Activated CD4-positive, alpha-beta memory T cell treated with anti-CD3 and anti-CD28 coated beads, Interleukin-2, amount 10 ng/mL, durations not matched to agents 7 days and 5 days (primary cell): ENCODE measurements at regions not wholly inside any gene's neighbourhood (a gene's known extent, or its start where the extent isn't known, plus 50 kb on each side); places are given as distances from the start of the nearest gene placed in this dataset.

Source experiments
- CTCF ChIA-PET: fragments of 350-600 bp; sonication (Branson Sonifier 250); formaldehyde crosslinking; loops from one replicate; lab custom pipeline; 2021; ENCODE audit warnings: antibody characterized with exemption, inconsistent platforms; lab: Charles Lee
- POLR2A ChIA-PET: fragments of 350-600 bp; sonication (Branson Sonifier 250); formaldehyde crosslinking; loops from one replicate; lab custom pipeline; 2021; ENCODE audit warnings: antibody characterized with exemption; lab: Charles Lee
- DNase-seq: peaks from one replicate; pipeline ENCODE4 v3.0.0-alpha.2; 2020
- H3K27ac Mint-ChIP-seq: one replicate; pipeline ENCODE4 v1.8.0; 2021; ENCODE audit warnings: mild to moderate bottlenecking, mixed read lengths
- H3K27me3 Mint-ChIP-seq: one replicate; pipeline ENCODE4 v1.8.0; 2021; ENCODE audit warnings: mixed read lengths
- H3K36me3 Mint-ChIP-seq: one replicate; pipeline ENCODE4 v1.8.0; 2021; ENCODE audit warnings: low read depth, mixed read lengths
- H3K4me1 Mint-ChIP-seq: one replicate; pipeline ENCODE4 v1.8.0; 2021; ENCODE audit warnings: mixed read lengths
- H3K4me3 Mint-ChIP-seq: one replicate; pipeline ENCODE4 v1.8.0; 2021; ENCODE audit warnings: mild to moderate bottlenecking, mixed read lengths
- H3K9me3 Mint-ChIP-seq: one replicate; pipeline ENCODE4 v1.8.0; 2021; ENCODE audit warnings: mixed read lengths

DNA sequence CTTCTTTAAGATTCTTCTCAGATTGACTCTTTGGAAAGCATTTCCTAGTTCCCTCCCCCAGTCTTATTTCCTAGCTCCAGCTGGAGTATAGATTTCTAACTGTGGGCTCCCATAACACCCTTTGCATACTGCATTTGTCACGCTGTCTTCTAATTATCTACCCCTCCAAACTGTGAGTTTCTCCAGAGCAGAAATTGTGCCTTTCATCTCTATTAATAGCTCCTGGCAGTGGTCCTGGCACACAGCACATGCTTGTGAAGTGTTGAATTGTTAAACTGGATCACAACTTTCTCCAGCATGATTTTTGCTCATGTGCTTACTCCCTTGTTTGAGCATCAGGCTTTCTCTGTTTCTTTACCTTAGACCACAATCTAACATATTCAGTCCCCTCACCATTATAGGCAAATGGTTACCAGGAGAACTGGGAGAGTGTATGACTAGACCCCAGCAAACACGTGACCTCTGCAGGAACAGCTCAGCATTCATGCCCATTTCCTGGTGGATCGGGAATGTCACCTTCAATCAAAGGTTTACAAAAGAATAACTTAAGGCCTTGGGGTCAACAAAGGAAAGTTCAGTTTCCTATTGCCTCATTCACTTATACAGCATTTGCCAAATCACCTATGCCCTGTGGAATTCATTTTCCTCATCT is 175.7 kb upstream of the TANK start:
- ChIA-PET POLR2A (no interaction called here), CTCF (no interaction called here)
- Mint-ChIP-seq H3K4me3 (no peak overlapping the region), H3K36me3 (no peaks in the 10 kb centered on the region), H3K4me1 (no peaks in the 10 kb centered on the region), H3K27me3 (peaks cover 6% of the 10 kb centered on the region), H3K9me3 (no peaks in the 10 kb centered on the region), H3K27ac (no peak overlapping the region)
- DNase-seq = no peak

DNA sequence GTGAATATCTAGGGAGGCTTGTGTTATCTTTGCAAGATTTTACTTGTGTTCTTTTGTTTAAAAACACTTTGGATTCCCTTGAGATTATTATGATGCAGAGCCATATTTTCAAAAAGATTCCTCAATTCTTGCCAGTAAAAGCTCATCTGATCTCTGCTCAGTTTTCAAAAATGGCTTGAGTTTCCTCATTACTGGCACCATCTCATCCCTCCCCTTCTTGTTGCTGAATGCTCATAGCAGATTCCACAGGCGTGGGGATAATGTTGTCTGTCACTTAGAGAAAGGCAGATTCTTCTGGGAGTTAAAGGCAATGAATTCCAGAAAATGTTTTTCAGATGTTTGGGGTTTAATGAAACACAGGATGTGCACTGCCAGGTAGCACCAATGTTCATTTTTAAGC is 170.4 kb upstream of the TANK start:
- no peaks in the 10 kb centered on the region for H3K9me3 Mint-ChIP-seq
- H3K27ac Mint-ChIP-seq = no peak overlapping the region
- POLR2A ChIA-PET = no interaction called here
- no peaks in the 10 kb centered on the region for H3K36me3 Mint-ChIP-seq
- no peaks in the 10 kb centered on the region for H3K27me3 Mint-ChIP-seq
- DNase-seq = no peak
- CTCF ChIA-PET = interaction anchor here (1.0 kb wide), 1 partner anchor 880 kb away, joined by 4 read pairs; no protein-coding TSS in a partner anchor
- H3K4me3 Mint-ChIP-seq = no peak overlapping the region
- peaks cover 7% of the 10 kb centered on the region for H3K4me1 Mint-ChIP-seq

DNA sequence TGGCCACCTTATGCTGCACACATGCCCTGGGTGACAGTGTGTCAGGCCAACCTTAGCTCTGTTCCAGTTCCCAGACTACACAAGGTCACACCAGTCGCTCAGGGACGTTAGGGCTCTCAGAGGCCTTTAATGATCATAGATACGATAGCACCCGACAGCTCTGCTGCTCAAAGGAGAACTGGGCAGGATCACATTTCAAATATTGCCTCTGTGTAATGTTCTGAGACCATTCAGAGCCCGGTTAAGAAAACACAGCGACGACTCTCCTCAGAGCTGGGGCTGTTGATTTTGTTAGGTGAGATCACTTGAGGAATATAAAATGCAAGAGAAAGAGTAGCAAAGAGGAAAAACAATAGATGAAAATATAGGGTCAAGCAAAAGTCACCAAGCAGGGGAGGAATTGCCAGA is 166.6 kb upstream of the TANK start:
- Mint-ChIP-seq H3K4me3 (no peak overlapping the region), H3K27ac (no peak overlapping the region), H3K4me1 (peaks cover 7% of the 10 kb centered on the region), H3K9me3 (no peaks in the 10 kb centered on the region), H3K27me3 (no peaks in the 10 kb centered on the region), H3K36me3 (no peaks in the 10 kb centered on the region)
- DNase-seq = no peak
- ChIA-PET POLR2A (no interaction called here), CTCF (interaction anchor here (0.6 to 5.0 kb wide), 25 partner anchors 11 to 971 kb away, joined by 3 to 37 read pairs (median 4); no protein-coding TSS in a partner anchor)

DNA sequence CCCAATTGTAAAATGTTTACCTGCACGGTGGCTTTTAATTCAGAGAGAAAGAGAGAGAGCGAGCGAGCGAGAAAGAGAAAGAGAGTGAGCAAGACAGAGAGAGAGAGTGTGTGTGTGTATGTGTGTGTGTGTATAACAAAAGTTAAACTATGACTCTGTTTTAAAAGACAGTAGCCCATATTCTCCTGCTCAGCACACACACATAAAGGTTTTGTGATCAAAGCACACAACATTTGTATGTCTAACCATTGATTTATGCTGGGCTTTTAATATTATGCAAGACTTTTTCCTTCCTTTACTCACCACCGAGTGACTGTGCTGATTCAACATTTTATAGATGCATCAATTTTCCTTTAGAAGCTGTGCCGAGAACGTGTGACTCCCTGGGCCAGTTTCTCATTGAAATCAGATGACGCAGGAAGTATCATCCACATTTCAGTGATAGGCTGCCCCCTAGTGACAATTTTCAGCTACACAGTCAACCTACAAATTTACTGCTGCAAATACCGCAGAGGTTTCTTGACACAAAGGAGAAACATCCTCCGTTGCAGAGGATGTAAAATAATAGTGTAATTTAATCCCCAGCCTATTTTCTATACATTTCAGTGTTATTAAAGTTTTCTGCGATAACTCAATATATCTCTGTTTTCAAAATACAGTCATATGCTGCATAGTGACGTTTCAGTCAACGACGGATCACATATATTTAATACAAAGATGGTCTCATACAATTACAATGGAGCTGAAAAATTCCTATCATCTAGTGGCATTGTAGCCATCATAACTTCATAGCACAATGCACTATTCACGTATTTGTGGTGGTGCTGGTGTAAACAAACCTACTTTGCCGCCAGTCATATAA is 165.9 kb upstream of the TANK start:
- CTCF ChIA-PET = interaction anchor here (0.6 to 5.0 kb wide), 30 partner anchors 9 to 972 kb away, joined by 3 to 37 read pairs (median 4); no protein-coding TSS in a partner anchor
- Mint-ChIP-seq H3K4me1 (peaks cover 7% of the 10 kb centered on the region), H3K36me3 (no peaks in the 10 kb centered on the region), H3K27ac (no peak overlapping the region), H3K4me3 (no peak overlapping the region), H3K27me3 (no peaks in the 10 kb centered on the region), H3K9me3 (no peaks in the 10 kb centered on the region)
- peak; percentile 71 for DNase-seq
- POLR2A ChIA-PET = interaction anchor here (0.9 to 1.0 kb wide), 2 partner anchors 601 to 885 kb away, joined by 3 read pairs; no protein-coding TSS in a partner anchor

DNA sequence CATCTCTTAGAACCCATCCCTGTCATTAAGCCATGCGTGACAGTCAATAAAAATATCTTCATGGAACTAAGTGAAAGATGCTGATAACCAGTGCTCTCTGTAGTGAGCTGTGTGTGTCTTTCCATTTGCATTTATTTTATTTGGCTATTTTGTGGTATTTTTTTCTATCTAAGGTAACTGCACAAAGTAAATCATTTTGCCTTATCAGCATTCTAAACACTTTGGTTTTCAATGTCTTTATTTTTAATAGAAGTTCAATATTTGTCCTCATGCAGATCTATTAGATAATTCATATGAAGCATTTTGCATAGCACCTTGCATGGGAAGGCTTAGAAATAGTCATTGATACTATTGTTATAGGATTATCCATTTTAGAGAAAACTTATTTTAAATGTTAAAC is 163.6 kb upstream of the TANK start:
- ChIA-PET CTCF (interaction anchor here (0.7 to 5.0 kb wide), 4 partner anchors 8 to 887 kb away, joined by 3 to 37 read pairs (median 22); no protein-coding TSS in a partner anchor), POLR2A (no interaction called here)
- DNase-seq = no peak
- no peaks in the 10 kb centered on the region for H3K9me3 Mint-ChIP-seq
- no peaks in the 10 kb centered on the region for H3K36me3 Mint-ChIP-seq
- H3K27me3 Mint-ChIP-seq = peaks cover 2% of the 10 kb centered on the region
- H3K27ac Mint-ChIP-seq = no peak overlapping the region
- H3K4me1 Mint-ChIP-seq = peaks cover 7% of the 10 kb centered on the region
- no peak overlapping the region for H3K4me3 Mint-ChIP-seq

DNA sequence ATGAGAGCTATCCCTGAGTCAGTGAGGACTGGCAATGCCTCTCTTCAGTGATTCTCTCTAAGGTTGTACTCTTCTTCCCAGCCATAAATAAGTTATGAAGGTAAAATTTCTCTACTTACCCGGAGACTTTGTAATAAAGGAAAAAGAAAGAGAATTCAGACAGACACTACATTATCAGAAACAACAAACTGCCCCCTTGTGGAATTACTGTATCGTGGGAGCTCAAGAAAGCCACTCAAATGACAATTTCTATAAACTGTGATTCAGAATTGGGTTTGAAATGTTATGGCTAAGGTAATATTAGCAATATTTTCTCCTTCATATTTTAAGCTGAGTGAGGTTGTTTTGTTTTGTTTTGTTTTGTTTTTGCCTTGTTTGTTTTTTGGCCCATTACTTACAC is 155.8 kb upstream of the TANK start:
- H3K36me3 Mint-ChIP-seq = no peaks in the 10 kb centered on the region
- H3K4me3 Mint-ChIP-seq = no peak overlapping the region
- H3K4me1 Mint-ChIP-seq = no peaks in the 10 kb centered on the region
- H3K27ac Mint-ChIP-seq = no peak overlapping the region
- ChIA-PET POLR2A (no interaction called here), CTCF (interaction anchor here (1.1 to 3.2 kb wide), 5 partner anchors 10 to 894 kb away, joined by 3 to 18 read pairs (median 8); no protein-coding TSS in a partner anchor)
- DNase-seq = no peak
- H3K27me3 Mint-ChIP-seq = peaks cover 20% of the 10 kb centered on the region
- H3K9me3 Mint-ChIP-seq = no peaks in the 10 kb centered on the region

DNA sequence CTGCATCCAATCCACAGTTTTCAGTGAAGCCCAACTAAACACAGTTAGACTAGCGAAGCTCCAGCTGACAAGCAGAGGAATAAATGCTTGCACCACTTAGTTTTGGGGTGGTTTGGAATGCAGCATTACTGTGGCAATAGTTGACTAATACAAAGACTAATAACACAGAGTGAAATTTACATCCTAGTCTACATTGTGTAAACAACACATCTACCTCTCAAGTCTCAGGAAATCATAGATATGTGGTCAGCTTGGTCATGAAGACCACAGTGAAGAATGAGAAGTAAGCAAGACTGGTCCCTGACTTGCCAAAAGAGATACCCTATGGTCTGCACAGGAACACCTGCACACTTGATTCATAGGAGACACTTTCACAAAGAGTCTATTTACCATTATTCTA is 155.1 kb upstream of the TANK start:
- Mint-ChIP-seq H3K9me3 (peaks cover 2% of the 10 kb centered on the region), H3K36me3 (no peaks in the 10 kb centered on the region), H3K27ac (no peak overlapping the region), H3K27me3 (peaks cover 20% of the 10 kb centered on the region), H3K4me3 (no peak overlapping the region), H3K4me1 (no peaks in the 10 kb centered on the region)
- CTCF ChIA-PET = interaction anchor here (1.2 to 3.2 kb wide), 4 partner anchors 10 to 680 kb away, joined by 3 to 18 read pairs (median 10); no protein-coding TSS in a partner anchor
- POLR2A ChIA-PET = no interaction called here
- no peak for DNase-seq

DNA sequence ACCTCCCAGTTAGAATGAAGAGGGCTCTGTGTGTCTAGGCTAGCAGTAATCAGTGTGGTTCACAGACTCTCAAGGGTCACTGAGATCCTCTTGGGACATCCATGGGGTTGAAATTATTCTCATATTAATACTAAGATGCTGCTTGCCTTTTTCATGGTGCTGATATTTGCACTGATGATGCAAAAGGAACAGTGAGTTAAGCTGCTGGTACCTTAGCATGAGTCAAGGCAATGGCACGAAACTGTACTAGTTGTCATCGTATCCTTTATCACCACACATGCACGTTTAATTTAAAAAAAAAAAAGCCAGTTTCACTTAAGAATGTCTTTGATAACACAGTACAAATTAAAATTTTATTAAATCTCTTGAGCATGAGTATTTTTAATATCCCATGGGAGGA is 151.9 kb upstream of the TANK start:
- H3K4me1 Mint-ChIP-seq = no peaks in the 10 kb centered on the region
- H3K27me3 Mint-ChIP-seq = peaks cover 23% of the 10 kb centered on the region
- no peak overlapping the region for H3K4me3 Mint-ChIP-seq
- POLR2A ChIA-PET = no interaction called here
- H3K9me3 Mint-ChIP-seq = peaks cover 2% of the 10 kb centered on the region
- no peak for DNase-seq
- peaks cover under 1% of the 10 kb centered on the region for H3K36me3 Mint-ChIP-seq
- CTCF ChIA-PET = no interaction called here
- no peak overlapping the region for H3K27ac Mint-ChIP-seq

DNA sequence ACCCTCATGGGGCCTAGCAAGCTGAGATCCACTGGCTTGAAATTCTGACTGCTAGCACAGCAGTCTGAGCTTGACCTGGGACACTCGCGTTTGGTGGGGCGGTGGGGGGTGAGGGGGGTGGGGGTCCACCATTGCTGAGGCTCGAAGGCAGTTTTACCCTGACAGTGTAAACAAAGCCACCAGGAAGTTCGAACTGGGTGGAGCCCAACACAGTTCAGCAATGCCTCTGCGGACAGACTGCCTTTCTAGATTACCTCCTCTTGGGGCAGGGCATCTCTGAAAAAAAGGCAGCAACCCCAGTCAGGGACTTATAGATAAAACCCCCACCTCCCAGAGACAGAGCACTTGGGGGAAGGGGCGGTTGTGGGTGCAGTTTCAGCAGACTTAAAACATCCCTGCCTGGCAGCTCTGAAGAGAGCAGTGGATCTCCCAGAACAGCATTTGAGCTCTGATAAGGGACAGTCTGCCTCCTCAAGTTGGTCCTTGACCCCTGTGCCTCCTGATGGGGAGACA is 149.7 kb upstream of the TANK start:
- no peak overlapping the region for H3K27ac Mint-ChIP-seq
- no peak overlapping the region for H3K4me3 Mint-ChIP-seq
- no peaks in the 10 kb centered on the region for H3K4me1 Mint-ChIP-seq
- POLR2A ChIA-PET = no interaction called here
- CTCF ChIA-PET = interaction anchor here (0.6 to 1.1 kb wide), 3 partner anchors 14 to 224 kb away, joined by 3 read pairs; no protein-coding TSS in a partner anchor
- H3K9me3 Mint-ChIP-seq = peaks cover 5% of the 10 kb centered on the region
- peaks cover 19% of the 10 kb centered on the region for H3K27me3 Mint-ChIP-seq
- peaks cover 8% of the 10 kb centered on the region for H3K36me3 Mint-ChIP-seq
- DNase-seq = no peak

DNA sequence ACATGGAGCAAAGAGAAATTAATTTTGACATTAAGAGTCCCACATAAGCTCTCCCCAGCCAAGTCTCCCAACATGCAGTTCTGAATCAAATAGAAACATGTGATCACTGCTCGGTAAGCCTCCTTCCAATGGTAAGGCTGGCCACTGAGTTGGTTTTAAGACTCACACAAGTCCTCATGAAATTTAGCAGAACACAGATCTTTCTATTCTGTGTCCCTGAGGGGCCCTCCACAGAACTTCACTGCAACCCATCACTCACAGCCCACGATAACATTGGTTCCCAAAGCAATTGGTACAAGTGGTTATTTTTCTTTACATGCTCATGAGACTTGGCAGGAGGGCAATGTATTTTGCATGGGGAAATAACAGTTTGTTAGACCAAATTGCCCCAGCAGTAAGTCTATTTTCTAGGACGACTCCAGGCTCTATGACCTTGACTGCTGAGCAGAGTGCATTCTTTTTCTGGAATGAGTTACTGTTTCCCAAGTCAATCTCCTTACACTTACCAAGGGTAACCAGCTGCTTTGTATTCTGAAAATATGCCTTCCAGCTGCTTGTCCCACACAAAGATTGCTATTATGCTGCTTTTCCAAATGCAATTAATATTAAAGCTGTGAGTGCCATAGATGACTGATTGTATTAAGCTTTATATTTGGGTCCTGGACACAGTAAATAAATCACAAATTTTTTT is 142.3 kb upstream of the TANK start:
- POLR2A ChIA-PET = no interaction called here
- no peak for DNase-seq
- peaks cover 9% of the 10 kb centered on the region for H3K9me3 Mint-ChIP-seq

DNA sequence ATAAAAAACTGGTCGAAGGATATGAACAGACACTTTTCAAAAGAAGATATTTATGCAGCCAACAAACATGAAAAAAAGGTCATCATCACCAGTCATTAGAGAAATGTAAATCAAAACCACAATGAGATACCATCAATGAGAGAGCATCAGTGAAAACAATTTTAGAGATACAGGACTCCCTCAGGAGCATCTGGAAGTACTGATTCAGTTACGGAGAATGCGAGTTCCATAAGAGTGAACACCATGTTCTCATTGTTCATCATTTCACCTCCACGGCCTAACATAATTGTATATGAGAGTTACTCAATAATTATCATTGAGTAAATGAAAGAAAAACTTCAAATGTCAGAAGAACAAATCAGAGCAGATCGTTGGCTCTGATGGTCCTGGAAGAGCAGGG is 140.9 kb upstream of the TANK start:
- peaks cover 6% of the 10 kb centered on the region for H3K36me3 Mint-ChIP-seq
- CTCF ChIA-PET = interaction anchor here (1.0 to 1.4 kb wide), 2 partner anchors 25 to 45 kb away, joined by 3 to 4 read pairs; no protein-coding TSS in a partner anchor

More for the DNA sequence above, 142.3 kb upstream of the TANK start:
- Mint-ChIP-seq H3K27me3 (peaks cover 16% of the 10 kb centered on the region), H3K27ac (no peak overlapping the region), H3K36me3 (peaks cover 10% of the 10 kb centered on the region), H3K4me1 (no peaks in the 10 kb centered on the region), H3K4me3 (no peak overlapping the region)
- CTCF ChIA-PET = interaction anchor here (1.4 kb wide), 1 partner anchor 46 kb away, joined by 3 read pairs; no protein-coding TSS in a partner anchor

DNA sequence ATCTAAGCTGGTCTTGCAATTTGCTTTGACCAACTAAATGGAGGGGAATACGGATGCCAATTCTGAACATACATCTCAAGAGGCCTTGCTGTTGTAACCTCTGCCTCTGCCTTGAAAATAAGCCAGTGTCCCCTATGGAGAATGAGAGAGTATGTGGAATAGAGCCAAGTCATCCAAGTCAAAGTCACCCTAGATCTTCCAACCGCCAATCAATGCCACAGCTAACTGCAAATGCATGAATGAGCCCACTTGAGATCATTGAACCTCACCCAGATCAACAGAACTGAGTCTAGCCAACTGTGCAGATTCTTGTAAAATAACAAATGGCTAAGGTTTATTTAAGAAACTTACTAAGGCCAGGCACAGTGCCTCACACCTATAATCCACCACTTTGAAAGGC is 139.8 kb upstream of the TANK start:
- H3K4me1 Mint-ChIP-seq = no peaks in the 10 kb centered on the region
- no peak overlapping the region for H3K27ac Mint-ChIP-seq
- peaks cover 3% of the 10 kb centered on the region for H3K27me3 Mint-ChIP-seq
- peaks cover 2% of the 10 kb centered on the region for H3K36me3 Mint-ChIP-seq
- ChIA-PET POLR2A (no interaction called here), CTCF (interaction anchor here (1.0 to 1.4 kb wide), 2 partner anchors 26 to 43 kb away, joined by 3 to 4 read pairs; no protein-coding TSS in a partner anchor)
- H3K4me3 Mint-ChIP-seq = no peak overlapping the region
- peaks cover 6% of the 10 kb centered on the region for H3K9me3 Mint-ChIP-seq
- no peak for DNase-seq

More for the DNA sequence above, 140.9 kb upstream of the TANK start:
- Mint-ChIP-seq H3K9me3 (peaks cover 9% of the 10 kb centered on the region), H3K27ac (no peak overlapping the region), H3K27me3 (peaks cover 9% of the 10 kb centered on the region), H3K4me1 (no peaks in the 10 kb centered on the region), H3K4me3 (no peak overlapping the region)
- POLR2A ChIA-PET = no interaction called here
- no peak for DNase-seq
